Keratinocyte (primary cell): ENCODE measurements at regions not wholly inside any gene's neighbourhood (a gene's known extent, or its start where the extent isn't known, plus 50 kb on each side); places are given as distances from the start of the nearest gene placed in this dataset.

ENCODE experiments used
- DNase-seq: peaks from one replicate; pipeline ENCODE4 v3.0.0-alpha.2; 2011; ENCODE audit warnings: low read depth, missing footprints, low spot score
- FAIRE-seq: peaks from 2 replicates; lab custom pipeline; 2011; peaks lifted over from hg19 to GRCh38; lab: Jason Lieb, UNC
- H2AFZ ChIP-seq: 2 replicates; pipeline ENCODE4 v1.6.0; 2012; ENCODE audit warnings: low read length, control low read depth, inconsistent platforms; ENCODE audit not compliant: control insufficient read depth
- H3K27ac ChIP-seq: 2 replicates; pipeline ENCODE4 v1.5.1; 2011; ENCODE audit warnings: low read length; ENCODE audit not compliant: control insufficient read depth, insufficient read depth
- H3K27me3 ChIP-seq: 3 replicates; pipeline ENCODE4 v1.6.0; 2011; ENCODE audit warnings: low read length; ENCODE audit not compliant: control insufficient read depth, insufficient read depth; ENCODE audit errors: extremely low read depth
- H3K36me3 ChIP-seq, 2 experiments: 2 replicates in 1 of 2; 3 replicates in 1 of 2; pipeline ENCODE4 v1.5.1; 2011; ENCODE audit warnings: low read length in 2 of 2, mild to moderate bottlenecking in 1 of 2; ENCODE audit not compliant: control insufficient read depth in 2 of 2, insufficient read depth in 2 of 2; ENCODE audit errors: extremely low read depth in 1 of 2
- H3K4me1 ChIP-seq: 3 replicates; pipeline ENCODE4 v1.5.1; 2011; ENCODE audit warnings: low read length; ENCODE audit not compliant: control insufficient read depth, insufficient read depth; ENCODE audit errors: extremely low read depth
- H3K4me2 ChIP-seq: 3 replicates; pipeline ENCODE4 v1.6.0; 2011; ENCODE audit warnings: low read depth, low read length; ENCODE audit not compliant: control insufficient read depth, insufficient read depth; ENCODE audit errors: extremely low read depth
- H3K4me3 ChIP-seq, 3 experiments: fragments of 200-600 bp in 1 of 3; sonication (generic) in 1 of 3; 2 replicates in 2 of 3; 3 replicates in 1 of 3; pipeline ENCODE4 v1.5.1; 2011 to 2016; ENCODE audit warnings: low read length in 3 of 3, mild to moderate bottlenecking in 3 of 3, control low read depth in 2 of 3, inconsistent platforms in 1 of 3, low read depth in 1 of 3, mixed read lengths in 1 of 3, mixed run types in 1 of 3, moderate library complexity in 1 of 3; ENCODE audit not compliant: control insufficient read depth in 2 of 3, insufficient read depth in 2 of 3; ENCODE audit errors: extremely low read depth in 1 of 3
- H3K79me2 ChIP-seq: 2 replicates; pipeline ENCODE4 v1.6.0; 2012; ENCODE audit warnings: low read length; ENCODE audit not compliant: control insufficient read depth, insufficient read depth
- H3K9ac ChIP-seq: 3 replicates; pipeline ENCODE4 v1.6.0; 2011; ENCODE audit warnings: low read length; ENCODE audit not compliant: control insufficient read depth, insufficient read depth; ENCODE audit errors: extremely low read depth
- H3K9me1 ChIP-seq: 3 replicates; pipeline ENCODE4 v1.6.0; 2011; ENCODE audit warnings: low read length; ENCODE audit not compliant: control insufficient read depth, insufficient read depth; ENCODE audit errors: extremely low read depth
- H3K9me3 ChIP-seq: 2 replicates; pipeline ENCODE4 v1.5.1; 2012; ENCODE audit warnings: low read depth, low read length; ENCODE audit not compliant: control insufficient read depth
- H4K20me1 ChIP-seq: 3 replicates; pipeline ENCODE4 v1.6.0; 2011; ENCODE audit warnings: low read length; ENCODE audit not compliant: control insufficient read depth, insufficient read depth; ENCODE audit errors: extremely low read depth
- CTCF ChIP-seq, 3 experiments: IDR thresholded peaks in 1 of 3; conservative IDR thresholded peaks in 1 of 3; optimal IDR thresholded peaks in 1 of 3; 2 replicates in 2 of 3; 3 replicates in 1 of 3; pipeline versions ENCODE3 to v1.5.1; 2011; ENCODE audit warnings: low read length in 3 of 3, mild to moderate bottlenecking in 3 of 3, moderate library complexity in 2 of 3, control low read depth in 1 of 3, inconsistent platforms in 1 of 3; ENCODE audit not compliant: insufficient read depth in 2 of 3; ENCODE audit errors: extremely low read depth in 1 of 3
- EZH2 ChIP-seq: IDR thresholded peaks from one replicate; pipeline ENCODE4 v1.6.1; 2012; ENCODE audit warnings: inconsistent platforms, mild to moderate bottlenecking, low read length, moderate library complexity
- dilution Hi-C: fragments of 300-500 bp; cut with MboI; formaldehyde crosslinking; loops from one replicate; pipeline ENCODE4 v1.7.0; 2020; ENCODE audit warnings: low sequenced_read_pairs; ENCODE audit not compliant: extremely low pct_ligation_motif_present

GRCh38 chr5:98516701-98517100, 256.8 kb upstream of the RGMB start:
- H3K36me3 ChIP-seq, result no peaks in the 10 kb centered on the region
- H4K20me1 ChIP-seq, result no peaks in the 10 kb centered on the region
- FAIRE-seq (no peak), DNase-seq (no peak)
- H2AFZ ChIP-seq, result no peak overlapping the region
- H3K27ac ChIP-seq, result no peak overlapping the region
- no peaks in the 10 kb centered on the region for H3K79me2 ChIP-seq
- no peak overlapping the region for H3K4me3 ChIP-seq
- no peak overlapping the region for H3K4me2 ChIP-seq
- no peaks in the 10 kb centered on the region for H3K27me3 ChIP-seq
- dilution Hi-C loops, result no loop called here
- H3K9me3 ChIP-seq, result no peaks in the 10 kb centered on the region
- no peaks in the 10 kb centered on the region for H3K9me1 ChIP-seq
- H3K4me1 ChIP-seq, result no peaks in the 10 kb centered on the region
- no peak for TF ChIP-seq CTCF (optimal IDR thresholded peaks at IDR 0.05 in 1 of 3, IDR thresholded peaks at IDR 0.05 in 1 of 3, conservative IDR thresholded peaks at IDR 0.05 in 1 of 3; ENCODE audit: extremely low read depth in 1 of 3, insufficient read depth in 2 of 3, low read length in 3 of 3)
- TF ChIP-seq EZH2, result no peak
- H3K9ac ChIP-seq, result no peak overlapping the region

GRCh38 chr5:98517560-98518366, 255.7 kb upstream of the RGMB start:
- Histone ChIP-seq H3K27ac (no peak overlapping the region), H3K4me2 (no peak overlapping the region), H3K4me3 (no peak overlapping the region), H3K9me1 (no peaks in the 10 kb centered on the region), H3K4me1 (no peaks in the 10 kb centered on the region), H4K20me1 (no peaks in the 10 kb centered on the region), H3K9ac (no peak overlapping the region), H3K9me3 (no peaks in the 10 kb centered on the region), H2AFZ (no peak overlapping the region), H3K79me2 (no peaks in the 10 kb centered on the region), H3K27me3 (no peaks in the 10 kb centered on the region), H3K36me3 (no peaks in the 10 kb centered on the region)
- FAIRE-seq, result no peak
- TF ChIP-seq EZH2 (no peak), CTCF (optimal IDR thresholded peaks at IDR 0.05 in 1 of 3, IDR thresholded peaks at IDR 0.05 in 1 of 3, conservative IDR thresholded peaks at IDR 0.05 in 1 of 3; ENCODE audit: extremely low read depth in 1 of 3, insufficient read depth in 2 of 3, low read length in 3 of 3) (no peak)
- no peak for DNase-seq
- dilution Hi-C loops, result no loop called here
